ENCODE measurements at regions not wholly inside any gene's neighbourhood (a gene's known extent, or its start where the extent isn't known, plus 50 kb on each side); places are given as distances from the start of the nearest gene placed in this dataset.
"Not testable (repeated sequence)": the region's sequence is repeated elsewhere in the genome, so short reads cannot be mapped to it uniquely, and the experiment has no call there.

DNA sequence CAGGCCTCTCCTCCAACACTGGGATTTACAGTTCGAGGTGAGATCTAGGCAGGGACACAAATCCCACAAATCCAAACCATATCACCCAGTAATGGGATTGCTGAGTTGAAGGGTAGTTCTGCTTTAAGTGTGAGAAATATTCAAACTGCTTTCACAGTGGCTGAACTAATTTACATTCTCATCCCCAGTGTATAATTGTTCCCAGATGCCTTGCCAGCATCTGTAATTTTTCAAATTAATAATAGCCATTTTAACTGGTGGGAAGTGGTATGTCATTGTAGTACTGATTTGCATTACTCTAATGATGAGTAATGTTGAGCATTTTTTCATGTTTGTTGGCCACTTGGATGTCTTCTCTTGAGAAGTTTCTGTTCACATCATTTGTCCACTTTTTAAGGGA lies 592.8 kb upstream of the GRM3 start:
- WGBS, 2 donors, result 47 to 57% methylated on average over 1 of the region's 1 CpG
- H3K9ac ChIP-seq (ENCODE audit: insufficient read depth in 1 of 2, low read length in 2 of 2), result no peak overlapping the region

DNA sequence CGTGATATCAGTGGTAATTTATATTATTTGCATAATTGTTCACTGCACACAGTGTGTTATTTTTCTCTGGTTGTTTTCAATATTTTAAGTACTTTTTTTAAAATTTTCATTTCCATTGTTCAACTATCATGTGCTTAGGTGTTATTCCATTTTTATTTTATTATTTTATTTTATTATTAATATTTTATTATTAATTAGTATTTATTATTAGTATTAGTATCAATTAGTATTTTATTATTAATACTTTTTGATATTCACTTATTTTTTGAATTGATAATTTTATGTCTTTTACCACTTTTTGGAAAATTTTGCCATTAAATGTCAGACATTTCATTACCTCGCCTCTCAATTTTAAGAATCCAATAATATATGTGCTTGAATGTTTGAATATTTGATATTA lies 593.8 kb upstream of the GRM3 start:
- Histone ChIP-seq H3K27ac (ENCODE audit: low read depth in 1 of 2, low read length in 1 of 2) (no peak overlapping the region), H3K27me3 (ENCODE audit: control insufficient read depth in 3 of 3, insufficient read depth in 3 of 3, low read length in 2 of 3) (no peaks in the 10 kb centered on the region), H3K4me3 (no peak overlapping the region), H3K36me3 (ENCODE audit: control insufficient read depth in 4 of 4, insufficient read depth in 4 of 4, low read length in 4 of 4) (no peaks in the 10 kb centered on the region), H3K4me1 (ENCODE audit: control insufficient read depth in 5 of 5, insufficient read depth in 5 of 5, low read length in 5 of 5) (no peaks in the 10 kb centered on the region), H3K9me3 (ENCODE audit: control insufficient read depth in 4 of 4, insufficient read depth in 3 of 4, low read length in 3 of 4) (no peaks in the 10 kb centered on the region), H3K9ac (ENCODE audit: insufficient read depth in 1 of 2, low read length in 2 of 2) (no peak overlapping the region)
- ATAC-seq (ENCODE audit: insufficient read depth, low FRiP score) (no peak), DNase-seq (no peak)
- TF ChIP-seq, protein P1, sequence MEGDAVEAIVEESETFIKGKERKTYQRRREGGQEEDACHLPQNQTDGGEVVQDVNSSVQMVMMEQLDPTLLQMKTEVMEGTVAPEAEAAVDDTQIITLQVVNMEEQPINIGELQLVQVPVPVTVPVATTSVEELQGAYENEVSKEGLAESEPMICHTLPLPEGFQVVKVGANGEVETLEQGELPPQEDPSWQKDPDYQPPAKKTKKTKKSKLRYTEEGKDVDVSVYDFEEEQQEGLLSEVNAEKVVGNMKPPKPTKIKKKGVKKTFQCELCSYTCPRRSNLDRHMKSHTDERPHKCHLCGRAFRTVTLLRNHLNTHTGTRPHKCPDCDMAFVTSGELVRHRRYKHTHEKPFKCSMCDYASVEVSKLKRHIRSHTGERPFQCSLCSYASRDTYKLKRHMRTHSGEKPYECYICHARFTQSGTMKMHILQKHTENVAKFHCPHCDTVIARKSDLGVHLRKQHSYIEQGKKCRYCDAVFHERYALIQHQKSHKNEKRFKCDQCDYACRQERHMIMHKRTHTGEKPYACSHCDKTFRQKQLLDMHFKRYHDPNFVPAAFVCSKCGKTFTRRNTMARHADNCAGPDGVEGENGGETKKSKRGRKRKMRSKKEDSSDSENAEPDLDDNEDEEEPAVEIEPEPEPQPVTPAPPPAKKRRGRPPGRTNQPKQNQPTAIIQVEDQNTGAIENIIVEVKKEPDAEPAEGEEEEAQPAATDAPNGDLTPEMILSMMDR (IDR thresholded peaks at IDR 0.05; ENCODE audit: control extremely low read depth, extremely low read depth), result no peak
- WGBS, 2 donors, result 85 to 90% methylated on average over 2 of the region's 2 CpGs

More for the DNA sequence above, 592.8 kb upstream of the GRM3 start:
- Histone ChIP-seq H3K9me3 (ENCODE audit: control insufficient read depth in 4 of 4, insufficient read depth in 3 of 4, low read length in 3 of 4) (no peaks in the 10 kb centered on the region), H3K4me1 (ENCODE audit: control insufficient read depth in 5 of 5, insufficient read depth in 5 of 5, low read length in 5 of 5) (no peaks in the 10 kb centered on the region), H3K36me3 (ENCODE audit: control insufficient read depth in 4 of 4, insufficient read depth in 4 of 4, low read length in 4 of 4) (no peaks in the 10 kb centered on the region), H3K4me3 (no peak overlapping the region), H3K27ac (ENCODE audit: low read depth in 1 of 2, low read length in 1 of 2) (no peak overlapping the region), H3K27me3 (ENCODE audit: control insufficient read depth in 3 of 3, insufficient read depth in 3 of 3, low read length in 2 of 3) (no peaks in the 10 kb centered on the region)
- DNase-seq (no peak), ATAC-seq (ENCODE audit: insufficient read depth, low FRiP score) (no peak)
- TF ChIP-seq, protein P1 (IDR thresholded peaks at IDR 0.05; ENCODE audit: control extremely low read depth, extremely low read depth), result no peak

DNA sequence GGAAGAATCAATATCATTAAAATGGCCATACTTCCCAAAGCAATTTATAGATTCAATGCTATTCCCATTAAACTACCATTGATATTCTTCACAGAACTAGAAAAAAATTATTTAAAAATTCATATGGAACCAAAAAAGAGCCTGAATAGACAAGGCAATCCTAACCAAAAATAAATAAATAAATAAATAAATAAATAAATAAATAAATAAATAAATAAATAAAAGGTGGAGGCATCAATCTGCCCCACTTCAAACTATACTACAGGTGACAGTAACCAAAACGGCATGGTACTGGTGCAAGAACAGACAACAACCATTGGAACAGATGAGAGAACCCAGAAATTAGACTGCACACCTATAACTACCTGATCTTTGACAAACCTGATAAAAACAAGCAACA lies 598.5 kb upstream of the GRM3 start:
- H3K27ac ChIP-seq (ENCODE audit: low read depth in 1 of 2, low read length in 1 of 2); H3K4me1 ChIP-seq (ENCODE audit: control insufficient read depth in 5 of 5, insufficient read depth in 5 of 5, low read length in 5 of 5); H3K9me3 ChIP-seq (ENCODE audit: control insufficient read depth in 4 of 4, insufficient read depth in 3 of 4, low read length in 3 of 4); H3K4me3 ChIP-seq; DNase-seq; H3K9ac ChIP-seq (ENCODE audit: insufficient read depth in 1 of 2, low read length in 2 of 2); H3K36me3 ChIP-seq (ENCODE audit: control insufficient read depth in 4 of 4, insufficient read depth in 4 of 4, low read length in 4 of 4); ATAC-seq (ENCODE audit: insufficient read depth, low FRiP score); H3K27me3 ChIP-seq (ENCODE audit: control insufficient read depth in 3 of 3, insufficient read depth in 3 of 3, low read length in 2 of 3): not testable (repeated sequence)
- WGBS, 2 donors, result 86 to 95% methylated on average over 1 of the region's 1 CpG

DNA sequence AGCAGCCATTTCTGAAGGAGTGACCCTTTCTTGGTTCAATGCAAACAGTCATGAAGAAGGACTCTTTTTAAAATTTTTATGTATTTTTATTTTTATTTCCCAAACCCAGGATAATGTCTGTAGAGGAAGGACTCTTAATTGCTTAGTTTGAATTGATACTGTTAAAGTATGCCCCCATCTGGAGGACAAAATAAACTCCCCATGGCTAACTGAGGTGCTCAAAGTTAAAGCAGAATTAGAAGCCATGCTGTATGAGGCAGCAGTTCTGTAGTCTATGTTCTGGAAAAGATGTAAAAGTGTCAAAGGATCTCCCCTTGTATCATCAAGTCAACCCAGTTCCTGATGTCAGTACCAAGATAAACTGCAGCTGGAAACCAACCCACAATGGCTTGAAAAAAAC lies 617.9 kb upstream of the GRM3 start:
- H3K9ac ChIP-seq (ENCODE audit: insufficient read depth in 1 of 2, low read length in 2 of 2), result no peak overlapping the region
- H3K4me1 ChIP-seq (ENCODE audit: control insufficient read depth in 5 of 5, insufficient read depth in 5 of 5, low read length in 5 of 5), result no peaks in the 10 kb centered on the region
- no peak overlapping the region for H3K27ac ChIP-seq (ENCODE audit: low read depth in 1 of 2, low read length in 1 of 2)
- no peaks in the 10 kb centered on the region for H3K36me3 ChIP-seq (ENCODE audit: control insufficient read depth in 4 of 4, insufficient read depth in 4 of 4, low read length in 4 of 4)
- DNase-seq (no peak), ATAC-seq (ENCODE audit: insufficient read depth, low FRiP score) (no peak)
- no peaks in the 10 kb centered on the region for H3K27me3 ChIP-seq (ENCODE audit: control insufficient read depth in 3 of 3, insufficient read depth in 3 of 3, low read length in 2 of 3)
- TF ChIP-seq, protein P1 (IDR thresholded peaks at IDR 0.05; ENCODE audit: control extremely low read depth, extremely low read depth), result no peak
- H3K4me3 ChIP-seq, result no peak overlapping the region
- no peaks in the 10 kb centered on the region for H3K9me3 ChIP-seq (ENCODE audit: control insufficient read depth in 4 of 4, insufficient read depth in 3 of 4, low read length in 3 of 4)
